Right lobe of liver (tissue), 4 donors: ENCODE measurements at regions not wholly inside any gene's neighbourhood (a gene's known extent, or its start where the extent isn't known, plus 50 kb on each side); places are given as distances from the start of the nearest gene placed in this dataset.

Source experiments
- CTCF ChIP-seq, 4 donors: fragments of 200-600 bp in 3 of 4; fragments of 450-650 bp in 1 of 4; IDR thresholded peaks; one replicate each; pipeline versions ENCODE4 v1.5.1 to v1.8.0; 2016 to 2022; ENCODE audit warnings: antibody characterized with exemption in 4 of 4, mild to moderate bottlenecking in 2 of 4
- POLR2A ChIP-seq: fragments of 450-650 bp; IDR thresholded peaks from one replicate; pipeline ENCODE4 v1.6.1; 2017; ENCODE audit warnings: antibody characterized with exemption, mild to moderate bottlenecking
- donor health status: DM: no; HTN: no; CAD: no.
- donor health status: DM: no; HTN: no; CAD: no.
- donor health status: DM: no; HTN: yes; CAD: no.

- TF ChIP-seq CTCF (IDR thresholded peaks at IDR 0.05) = no peak
- no peak for TF ChIP-seq POLR2A
Observed at GRCh38 chr22:49212466-49212865, 615.2 kb downstream of the BRD1 start.
